ENCODE measurements at regions not wholly inside any gene's neighbourhood (a gene's known extent, or its start where the extent isn't known, plus 50 kb on each side); places are given as distances from the start of the nearest gene placed in this dataset.

GRCh38 chr19:13597640-13598039, 91.4 kb upstream of the CACNA1A start (continued):
- TF ChIP-seq ZNF33B (CRISPR knock-in tag; IDR thresholded peaks at IDR 0.05), result no peak
- no peak for TF ChIP-seq ZBTB40 (IDR thresholded peaks at IDR 0.05)
- TF ChIP-seq ZBTB40 (CRISPR knock-in tag; IDR thresholded peaks at IDR 0.05), result no peak
- no peak for TF ChIP-seq ZNF230 (CRISPR knock-in tag; IDR thresholded peaks at IDR 0.05)
- no peak for TF ChIP-seq RFX1 (IDR thresholded peaks at IDR 0.05)
- TF ChIP-seq STAG1 (CRISPR knock-in tag; IDR thresholded peaks at IDR 0.05), result peak; percentile 88

All from HepG2 (cell line).